ENCODE measurements at regions not wholly inside any gene's neighbourhood (a gene's known extent, or its start where the extent isn't known, plus 50 kb on each side); places are given as distances from the start of the nearest gene placed in this dataset.

GRCh38 chr18:44197832-44198611 is 482.7 kb upstream of the SETBP1 start:
- Mint-ChIP-seq H3K27me3 (no peaks in the 10 kb centered on the region), H3K4me1 (no peaks in the 10 kb centered on the region), H3K9me3 (no peaks in the 10 kb centered on the region), H3K4me3 (no peak overlapping the region), H3K36me3 (ENCODE audit: low read depth) (no peaks in the 10 kb centered on the region), H3K27ac (no peak overlapping the region)
- CTCF ChIA-PET: no interaction called here
- POLR2A ChIA-PET: no interaction called here
- no peak for DNase-seq

GRCh38 chr18:44198612-44199284 is 481.9 kb upstream of the SETBP1 start:
- H3K36me3 Mint-ChIP-seq (ENCODE audit: low read depth): no peaks in the 10 kb centered on the region
- no peaks in the 10 kb centered on the region for H3K9me3 Mint-ChIP-seq
- DNase-seq: no peak
- no peak overlapping the region for H3K4me3 Mint-ChIP-seq
- CTCF ChIA-PET: no interaction called here
- H3K4me1 Mint-ChIP-seq: no peaks in the 10 kb centered on the region
- POLR2A ChIA-PET: no interaction called here
- no peak overlapping the region for H3K27ac Mint-ChIP-seq
- H3K27me3 Mint-ChIP-seq: no peaks in the 10 kb centered on the region

GRCh38 chr18:44213293-44213692 is 467.4 kb upstream of the SETBP1 start:
- Mint-ChIP-seq H3K4me3 (no peak overlapping the region), H3K9me3 (peaks cover 2% of the 10 kb centered on the region), H3K27ac (no peak overlapping the region), H3K27me3 (no peaks in the 10 kb centered on the region), H3K4me1 (no peaks in the 10 kb centered on the region), H3K36me3 (ENCODE audit: low read depth) (no peaks in the 10 kb centered on the region)
- ChIA-PET POLR2A (no interaction called here), CTCF (no interaction called here)
- DNase-seq: no peak

- Mint-ChIP-seq H3K9me3 (no peaks in the 10 kb centered on the region), H3K27ac (no peak overlapping the region), H3K4me1 (no peaks in the 10 kb centered on the region), H3K4me3 (no peak overlapping the region), H3K27me3 (no peaks in the 10 kb centered on the region), H3K36me3 (ENCODE audit: low read depth) (no peaks in the 10 kb centered on the region)
- no peak for DNase-seq
- ChIA-PET POLR2A (no interaction called here), CTCF (no interaction called here)
These were observed 466.3 kb upstream of the SETBP1 start for GRCh38 chr18:44214396-44214795.

DNA sequence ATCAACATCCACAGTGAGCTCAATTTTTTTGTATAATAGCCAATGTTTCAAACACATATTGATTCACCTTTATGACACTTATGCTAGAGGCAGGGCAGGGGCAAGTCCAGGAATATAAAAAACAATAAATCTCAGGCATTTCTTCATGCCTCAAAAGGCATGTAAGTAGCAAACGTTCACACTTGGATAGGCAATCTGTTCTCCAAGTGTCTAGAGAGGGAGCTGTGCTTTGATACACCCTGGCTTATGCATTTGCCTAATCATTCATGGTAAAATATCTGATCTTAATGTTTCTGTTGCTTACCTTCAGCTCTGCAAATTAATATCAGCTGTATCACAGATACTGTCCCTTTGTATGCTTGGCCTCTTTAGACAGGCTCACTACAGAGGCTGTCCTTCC is 464.5 kb upstream of the SETBP1 start:
- Mint-ChIP-seq H3K27me3 (no peaks in the 10 kb centered on the region), H3K4me1 (no peaks in the 10 kb centered on the region), H3K27ac (no peak overlapping the region), H3K36me3 (ENCODE audit: low read depth) (no peaks in the 10 kb centered on the region), H3K9me3 (no peaks in the 10 kb centered on the region), H3K4me3 (no peak overlapping the region)
- ChIA-PET POLR2A (no interaction called here), CTCF (no interaction called here)
- DNase-seq: no peak

GRCh38 chr18:44227501-44227900 is 453.2 kb upstream of the SETBP1 start:
- H3K4me1 Mint-ChIP-seq: no peaks in the 10 kb centered on the region
- H3K27me3 Mint-ChIP-seq: no peaks in the 10 kb centered on the region
- H3K9me3 Mint-ChIP-seq: no peaks in the 10 kb centered on the region
- H3K4me3 Mint-ChIP-seq: no peak overlapping the region
- H3K27ac Mint-ChIP-seq: no peak overlapping the region
- DNase-seq: no peak
- no peaks in the 10 kb centered on the region for H3K36me3 Mint-ChIP-seq (ENCODE audit: low read depth)
- ChIA-PET CTCF (no interaction called here), POLR2A (no interaction called here)

- DNase-seq: no peak
- Mint-ChIP-seq H3K4me3 (no peak overlapping the region), H3K9me3 (no peaks in the 10 kb centered on the region), H3K36me3 (ENCODE audit: low read depth) (no peaks in the 10 kb centered on the region), H3K4me1 (no peaks in the 10 kb centered on the region), H3K27me3 (no peaks in the 10 kb centered on the region), H3K27ac (no peak overlapping the region)
- CTCF ChIA-PET: no interaction called here
- POLR2A ChIA-PET: no interaction called here
These were observed 451.0 kb upstream of the SETBP1 start for GRCh38 chr18:44229693-44230108.

GRCh38 chr18:44231936-44232335 is 448.8 kb upstream of the SETBP1 start:
- POLR2A ChIA-PET: no interaction called here
- CTCF ChIA-PET: no interaction called here
- Mint-ChIP-seq H3K27me3 (no peaks in the 10 kb centered on the region), H3K27ac (no peak overlapping the region), H3K4me1 (no peaks in the 10 kb centered on the region), H3K9me3 (no peaks in the 10 kb centered on the region), H3K4me3 (no peak overlapping the region), H3K36me3 (ENCODE audit: low read depth) (no peaks in the 10 kb centered on the region)
- no peak for DNase-seq

GRCh38 chr18:44232500-44232899 is 448.2 kb upstream of the SETBP1 start:
- DNase-seq: no peak
- Mint-ChIP-seq H3K9me3 (no peaks in the 10 kb centered on the region), H3K4me1 (no peaks in the 10 kb centered on the region), H3K27me3 (no peaks in the 10 kb centered on the region), H3K4me3 (no peak overlapping the region), H3K36me3 (ENCODE audit: low read depth) (no peaks in the 10 kb centered on the region), H3K27ac (no peak overlapping the region)
- CTCF ChIA-PET: no interaction called here
- POLR2A ChIA-PET: no interaction called here

DNA sequence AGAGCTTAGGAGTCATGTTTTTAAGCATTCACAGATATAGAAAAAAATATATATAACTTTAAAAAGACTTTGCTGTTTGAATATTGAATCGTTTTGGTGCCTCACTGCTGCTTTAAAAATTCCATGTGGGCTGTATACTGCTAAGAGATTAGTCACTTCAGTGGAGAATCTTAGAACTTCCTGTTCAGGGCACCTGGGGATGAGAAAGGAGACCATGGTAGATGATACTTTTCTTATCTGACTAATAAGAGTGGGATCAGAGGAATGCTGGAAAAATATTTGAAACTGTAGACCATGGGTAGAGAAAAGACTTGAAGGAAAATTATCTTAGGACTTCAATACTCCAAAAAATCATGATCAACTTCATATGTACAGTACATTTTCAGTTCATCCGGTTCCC is 442.2 kb upstream of the SETBP1 start:
- CTCF ChIA-PET: no interaction called here
- H3K4me1 Mint-ChIP-seq: no peaks in the 10 kb centered on the region
- H3K27ac Mint-ChIP-seq: no peak overlapping the region
- H3K27me3 Mint-ChIP-seq: no peaks in the 10 kb centered on the region
- H3K36me3 Mint-ChIP-seq (ENCODE audit: low read depth): no peaks in the 10 kb centered on the region
- H3K4me3 Mint-ChIP-seq: no peak overlapping the region
- no peak for DNase-seq
- no peaks in the 10 kb centered on the region for H3K9me3 Mint-ChIP-seq
- POLR2A ChIA-PET: no interaction called here

DNA sequence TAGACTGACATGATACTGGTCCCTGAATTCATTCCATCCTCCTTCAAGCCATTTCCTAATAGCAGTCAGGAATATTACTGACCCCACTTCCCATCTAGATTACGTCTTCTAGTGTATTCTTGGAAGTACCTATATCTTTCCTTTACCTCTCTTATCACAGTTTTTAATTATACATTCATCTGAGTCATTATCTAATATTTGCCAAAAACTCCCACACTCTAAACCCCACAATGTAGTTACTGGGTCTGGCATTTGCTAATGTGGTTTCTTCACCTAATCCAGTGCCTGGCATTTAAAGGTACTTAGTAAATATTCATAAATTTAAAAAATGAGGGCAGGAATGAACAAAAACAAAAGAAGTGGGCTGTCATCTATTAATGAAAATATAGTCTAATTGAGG is 441.8 kb upstream of the SETBP1 start:
- Mint-ChIP-seq H3K4me1 (no peaks in the 10 kb centered on the region), H3K4me3 (no peak overlapping the region), H3K27me3 (no peaks in the 10 kb centered on the region), H3K36me3 (ENCODE audit: low read depth) (no peaks in the 10 kb centered on the region), H3K27ac (no peak overlapping the region), H3K9me3 (no peaks in the 10 kb centered on the region)
- POLR2A ChIA-PET: no interaction called here
- DNase-seq: no peak
- CTCF ChIA-PET: no interaction called here

GRCh38 chr18:44241020-44241419 is 439.7 kb upstream of the SETBP1 start:
- Mint-ChIP-seq H3K36me3 (ENCODE audit: low read depth) (no peaks in the 10 kb centered on the region), H3K27ac (no peak overlapping the region), H3K9me3 (no peaks in the 10 kb centered on the region), H3K4me3 (no peak overlapping the region), H3K27me3 (no peaks in the 10 kb centered on the region), H3K4me1 (no peaks in the 10 kb centered on the region)
- DNase-seq: no peak
- POLR2A ChIA-PET: no interaction called here
- CTCF ChIA-PET: no interaction called here

DNA sequence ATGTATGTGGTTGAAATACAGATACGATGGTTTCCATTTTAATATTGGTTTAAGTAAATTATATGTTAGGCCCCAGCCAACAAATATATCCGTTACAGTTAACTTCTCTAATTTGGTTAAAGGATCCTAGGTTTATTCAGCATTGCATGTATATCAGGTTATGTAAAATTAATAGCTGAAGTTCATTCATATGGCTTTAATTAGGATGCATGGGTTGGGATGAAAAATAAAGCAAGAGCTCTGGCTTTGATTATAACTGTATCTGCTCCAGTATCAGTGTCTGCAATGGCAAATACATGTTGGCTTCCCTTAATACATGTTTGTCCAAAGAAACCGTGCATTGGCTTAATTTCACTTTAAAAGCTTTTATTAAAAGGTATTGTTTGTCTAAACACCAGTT is 435.7 kb upstream of the SETBP1 start:
- no peaks in the 10 kb centered on the region for H3K27me3 Mint-ChIP-seq
- DNase-seq: no peak
- no peaks in the 10 kb centered on the region for H3K36me3 Mint-ChIP-seq (ENCODE audit: low read depth)
- ChIA-PET POLR2A (no interaction called here), CTCF (no interaction called here)
- H3K4me1 Mint-ChIP-seq: no peaks in the 10 kb centered on the region
- H3K9me3 Mint-ChIP-seq: peaks cover 2% of the 10 kb centered on the region
- H3K27ac Mint-ChIP-seq: no peak overlapping the region
- H3K4me3 Mint-ChIP-seq: no peak overlapping the region

- ChIA-PET POLR2A (no interaction called here), CTCF (no interaction called here)
- Mint-ChIP-seq H3K9me3 (peaks cover 2% of the 10 kb centered on the region), H3K27me3 (no peaks in the 10 kb centered on the region), H3K4me3 (no peak overlapping the region), H3K4me1 (no peaks in the 10 kb centered on the region), H3K27ac (no peak overlapping the region), H3K36me3 (ENCODE audit: low read depth) (no peaks in the 10 kb centered on the region)
- DNase-seq: no peak
These were observed 434.7 kb upstream of the SETBP1 start for GRCh38 chr18:44246001-44246400.
